HK-2 (cell line): ENCODE measurements at regions not wholly inside any gene's neighbourhood (a gene's known extent, or its start where the extent isn't known, plus 50 kb on each side); places are given as distances from the start of the nearest gene placed in this dataset.
"Not testable (repeated sequence)": the region's sequence is repeated elsewhere in the genome, so short reads cannot be mapped to it uniquely, and the experiment has no call there.

Source experiments
- DNase-seq: peaks from one replicate; pipeline ENCODE4 v3.0.0-alpha.2; 2018; ENCODE audit not compliant: unreplicated experiment

GRCh38 chr20:22529150-22530019 lies 55.0 kb downstream of the FOXA2 start:
- DNase-seq, result no peak

DNA sequence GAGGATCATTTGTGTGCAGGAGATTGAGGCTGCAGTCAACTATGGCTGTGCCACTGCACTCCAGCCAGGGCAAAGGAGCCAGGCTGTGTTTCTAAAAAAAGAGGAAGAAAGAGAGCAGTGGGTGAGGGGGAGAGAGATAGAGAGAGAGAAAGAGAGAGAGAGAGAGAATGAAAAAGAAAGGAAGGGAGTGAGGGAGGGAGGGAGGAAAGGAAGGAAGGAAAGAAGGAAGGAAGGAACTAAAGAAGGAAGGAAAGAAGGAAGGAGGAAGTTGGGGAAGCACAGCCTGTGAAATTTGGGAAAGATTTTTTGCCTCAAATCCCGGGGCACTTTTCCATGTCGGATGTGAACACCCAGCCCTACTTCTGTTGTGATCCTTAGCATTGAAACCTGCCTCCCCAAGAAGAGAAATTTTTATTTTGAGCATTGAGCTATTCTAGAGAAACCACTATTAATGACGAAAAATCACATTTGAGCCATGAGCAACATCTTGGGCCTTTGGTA lies 57.8 kb downstream of the FOXA2 start:
- DNase-seq, result no peak

- DNase-seq, result no peak
Observed at GRCh38 chr20:22525821-22526220, 58.6 kb downstream of the FOXA2 start.

DNA sequence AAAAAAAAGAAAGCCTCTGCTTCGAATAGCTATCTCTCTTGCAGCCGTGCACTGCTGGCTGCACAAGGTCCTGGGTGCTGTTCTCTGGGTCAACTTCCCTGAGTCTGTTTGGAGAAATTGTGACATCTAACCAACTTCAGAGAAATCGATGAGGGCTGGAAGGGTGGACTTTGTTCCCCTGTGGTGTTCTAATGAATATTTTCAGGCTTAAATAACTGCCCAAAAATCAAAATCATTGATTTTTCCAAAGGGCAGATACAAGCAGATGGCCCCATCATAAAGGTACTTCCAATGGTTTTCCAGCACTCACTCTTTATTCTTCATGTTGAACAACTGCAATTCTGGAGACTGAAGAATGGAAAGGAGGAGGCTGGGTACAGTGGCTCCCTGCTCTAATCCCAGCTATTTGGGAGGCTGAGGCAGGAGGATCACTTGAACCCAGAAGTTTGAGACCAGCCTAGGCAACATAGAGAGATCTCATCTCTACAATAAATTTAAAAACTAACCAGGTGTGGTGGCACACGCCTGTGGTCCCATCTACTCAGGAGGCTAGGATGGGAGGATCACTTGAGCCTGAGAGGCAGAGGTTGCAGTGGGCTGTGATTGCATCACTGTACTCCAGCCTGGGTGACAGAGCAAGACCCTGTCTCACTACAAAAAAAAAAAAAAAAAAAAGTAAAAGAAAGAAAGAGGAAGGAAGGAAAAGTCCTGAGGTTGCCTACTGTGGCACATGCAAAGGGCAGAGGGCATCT lies 59.1 kb downstream of the FOXA2 start:
- no peak for DNase-seq

GRCh38 chr20:22524393-22525015 lies 59.9 kb downstream of the FOXA2 start:
- DNase-seq, result no peak

GRCh38 chr20:22523499-22524392 lies 60.6 kb downstream of the FOXA2 start:
- DNase-seq, result no peak

- DNase-seq, result no peak
Observed at GRCh38 chr20:22523128-22523498, 61.3 kb downstream of the FOXA2 start.

GRCh38 chr20:22522701-22523100 lies 61.7 kb downstream of the FOXA2 start:
- DNase-seq, result no peak

DNA sequence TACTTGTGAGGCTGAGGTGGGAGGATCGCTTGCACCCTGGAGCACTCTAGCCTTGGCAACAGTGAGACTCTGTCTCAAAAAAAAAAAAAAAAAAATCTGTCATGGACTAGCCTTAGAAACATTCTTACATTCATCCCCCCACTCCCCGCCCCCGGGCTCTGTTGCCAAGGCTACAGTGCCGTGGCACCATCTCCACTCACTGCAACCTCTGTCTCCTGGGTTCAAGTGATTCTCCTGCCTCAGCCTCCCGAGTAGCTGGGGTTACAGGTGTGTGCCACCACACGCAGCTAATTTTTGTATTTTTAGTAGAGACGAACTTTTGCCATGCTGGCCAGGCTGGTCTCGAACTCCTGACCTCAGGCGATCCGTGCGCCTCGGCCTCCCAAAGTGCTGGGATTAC lies 62.4 kb downstream of the FOXA2 start:
- not testable (repeated sequence) for DNase-seq

- DNase-seq, result no peak
Observed at GRCh38 chr20:22520381-22520780, 64.0 kb downstream of the FOXA2 start.

GRCh38 chr20:22515264-22515663 lies 69.1 kb downstream of the FOXA2 start:
- no peak for DNase-seq

- no peak for DNase-seq
Observed at GRCh38 chr20:22513574-22513973, 70.8 kb downstream of the FOXA2 start.

GRCh38 chr20:22512911-22513489 lies 71.4 kb downstream of the FOXA2 start:
- DNase-seq, result no peak

DNA sequence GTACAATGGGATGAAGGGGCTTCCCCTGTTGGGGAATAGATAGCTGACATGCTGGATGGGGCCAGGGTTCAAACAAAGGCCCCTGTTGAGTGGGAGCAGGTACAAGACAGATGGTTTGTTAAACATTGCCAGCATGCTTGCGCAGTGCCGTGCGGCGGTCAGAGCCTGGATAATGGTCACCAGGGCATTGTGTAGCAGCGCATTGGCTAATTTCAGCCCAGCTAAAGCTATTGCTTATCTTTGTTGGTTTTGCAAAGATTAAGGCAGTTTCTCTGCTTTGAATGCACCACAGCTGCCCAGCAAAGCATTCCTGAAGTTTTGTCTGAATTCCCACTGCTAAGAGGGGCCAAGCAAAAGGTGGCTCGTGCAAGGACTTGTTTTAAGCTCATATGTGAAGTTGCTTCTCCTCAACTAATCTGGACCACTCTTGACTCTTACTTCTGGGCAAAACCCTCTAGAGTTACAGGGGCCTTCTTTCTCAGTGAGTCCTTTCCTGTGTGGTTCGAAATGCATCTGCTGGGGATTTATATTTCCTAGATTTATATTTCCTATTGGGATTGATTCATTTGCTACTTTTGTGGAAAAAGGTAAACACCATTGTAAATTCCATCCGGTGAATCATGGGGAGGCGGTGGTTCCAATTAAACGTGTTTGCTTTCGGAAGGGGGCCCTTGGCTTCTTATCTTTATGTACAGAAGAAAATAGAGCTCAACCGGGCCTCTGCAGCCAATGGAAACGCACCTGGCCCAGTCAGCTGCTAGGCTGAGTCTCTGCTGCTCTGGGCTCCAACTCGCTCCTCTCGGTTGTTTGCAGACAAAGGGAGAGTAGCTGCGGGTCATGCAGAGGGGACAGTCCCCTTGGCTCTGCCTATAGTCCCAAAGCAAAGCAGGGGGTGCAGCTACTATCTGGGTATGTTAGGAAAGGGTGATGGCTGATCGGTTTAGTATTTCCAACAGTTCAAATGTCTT lies 72.1 kb downstream of the FOXA2 start:
- DNase-seq, result no peak

DNA sequence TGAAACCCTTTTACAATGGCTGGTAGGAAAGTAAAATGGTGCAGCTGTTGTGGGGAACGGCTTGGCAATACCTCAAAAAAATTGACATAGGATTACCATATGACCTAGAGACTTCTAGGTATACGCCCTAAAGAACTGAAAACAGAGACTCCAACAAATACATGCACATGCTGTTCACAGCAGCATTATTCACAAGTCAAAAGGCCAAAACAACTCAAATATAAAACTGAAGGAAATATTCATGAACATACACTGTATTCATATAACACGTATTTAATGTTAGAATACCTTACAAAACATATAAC lies 74.6 kb downstream of the FOXA2 start:
- no peak for DNase-seq

DNA sequence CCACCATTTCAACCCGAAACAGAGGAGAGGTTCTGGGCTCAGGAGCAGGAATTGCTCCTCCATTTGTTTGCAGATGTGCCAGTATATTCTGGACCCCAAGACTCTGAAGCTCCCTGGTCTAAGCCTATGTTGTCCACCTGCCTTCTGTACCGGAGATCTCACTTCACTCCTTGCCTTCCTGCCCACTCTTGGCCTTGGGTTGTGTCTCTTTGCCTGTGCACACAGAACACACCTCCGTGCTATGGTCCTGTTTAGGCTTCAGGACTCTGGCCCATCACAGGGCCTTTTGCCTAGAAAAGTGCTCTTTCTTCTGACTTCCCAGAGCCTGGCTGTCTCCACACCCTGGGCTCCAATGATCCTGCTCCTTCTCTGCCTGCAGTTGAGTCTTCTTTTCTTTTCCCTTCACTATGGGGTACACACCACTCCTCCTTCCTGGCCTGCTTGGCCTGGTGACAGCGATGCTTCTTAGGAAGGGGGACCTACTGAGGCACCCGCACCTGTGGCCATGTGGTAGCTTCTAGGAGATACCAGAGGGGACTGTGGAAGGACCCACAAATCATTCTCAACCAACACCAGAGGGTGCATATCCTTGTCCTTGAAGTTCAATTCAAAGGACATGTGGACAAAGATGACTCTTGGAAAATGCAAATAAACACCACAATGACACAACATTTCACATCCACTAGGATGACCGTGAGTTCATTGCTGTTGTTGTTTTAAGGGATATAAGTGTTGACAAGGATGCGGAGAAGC lies 75.1 kb downstream of the FOXA2 start:
- no peak for DNase-seq

DNA sequence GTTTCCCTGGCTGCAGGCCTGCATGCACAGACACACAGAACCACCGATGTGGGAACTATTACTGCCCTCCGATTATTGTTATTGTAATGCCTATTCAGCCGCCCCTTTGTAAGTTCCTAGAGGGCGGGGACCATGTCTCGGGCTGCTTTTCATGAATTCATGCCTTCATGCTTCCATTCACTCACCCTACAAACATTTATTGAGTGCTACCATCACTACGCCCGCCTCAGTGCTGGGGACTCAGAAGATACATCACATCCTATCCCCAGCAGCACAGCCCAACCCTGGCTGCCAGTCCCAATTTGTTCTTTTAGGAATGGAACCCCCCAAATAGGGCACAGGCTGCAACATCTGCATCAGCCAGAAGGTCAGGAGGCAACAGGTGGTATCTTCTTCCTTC lies 75.9 kb downstream of the FOXA2 start:
- no peak for DNase-seq

DNA sequence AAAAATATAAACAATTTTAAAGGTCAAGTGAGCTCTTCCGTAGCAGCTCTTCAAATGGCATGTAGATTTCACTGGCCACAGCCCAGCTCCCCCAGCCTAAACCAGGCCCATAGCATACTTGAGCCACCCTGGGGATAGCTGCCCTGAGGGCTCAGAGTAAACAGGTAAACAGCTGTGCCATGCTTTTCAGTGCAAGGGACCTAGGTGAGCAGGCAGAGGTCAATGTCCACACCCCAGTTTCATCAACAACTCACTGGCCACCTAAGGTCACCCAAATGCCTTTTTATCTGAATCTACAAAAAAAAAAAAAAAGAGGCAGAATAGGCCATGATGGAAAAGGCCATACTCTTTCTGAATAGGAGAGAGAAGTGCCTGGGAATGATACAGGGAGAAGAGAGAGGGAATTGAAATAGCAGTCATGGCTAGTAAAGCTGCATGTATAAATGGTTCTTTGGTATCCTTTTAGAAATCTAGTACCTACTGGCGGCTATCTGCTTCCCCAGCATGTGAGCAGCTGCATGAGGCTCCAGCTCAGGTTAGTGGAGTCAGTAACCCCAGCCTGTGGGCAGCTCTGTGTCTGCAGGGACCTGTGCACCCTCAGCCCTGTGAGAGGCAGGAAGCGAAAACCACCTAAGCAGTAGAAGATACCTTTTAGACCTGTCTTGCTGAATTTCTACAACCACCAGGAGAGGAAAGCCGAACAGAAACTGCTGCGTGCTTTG lies 77.0 kb downstream of the FOXA2 start:
- no peak for DNase-seq

GRCh38 chr20:22506827-22507226 lies 77.5 kb downstream of the FOXA2 start:
- DNase-seq, result no peak
